Activated CD4-positive, CD25-positive, alpha-beta regulatory T cell treated with anti-CD3 and anti-CD28 coated beads, Interleukin-2, amount 50 U/mL, for 24 hours (primary cell): ENCODE measurements at regions not wholly inside any gene's neighbourhood (a gene's known extent, or its start where the extent isn't known, plus 50 kb on each side); places are given as distances from the start of the nearest gene placed in this dataset.

Source experiments
- ATAC-seq, 2 donors: fragments of 150-1000 bp; cut with Tn5 transposase; one replicate each; pipeline ENCODE4 v1.10.0; 2021; ENCODE audit warnings: mild to moderate bottlenecking in 1 of 2, moderate library complexity in 1 of 2

- ATAC-seq: no peak
Observed at GRCh38 chr5:3736926-3737325, 141.3 kb downstream of the IRX1 start.

DNA sequence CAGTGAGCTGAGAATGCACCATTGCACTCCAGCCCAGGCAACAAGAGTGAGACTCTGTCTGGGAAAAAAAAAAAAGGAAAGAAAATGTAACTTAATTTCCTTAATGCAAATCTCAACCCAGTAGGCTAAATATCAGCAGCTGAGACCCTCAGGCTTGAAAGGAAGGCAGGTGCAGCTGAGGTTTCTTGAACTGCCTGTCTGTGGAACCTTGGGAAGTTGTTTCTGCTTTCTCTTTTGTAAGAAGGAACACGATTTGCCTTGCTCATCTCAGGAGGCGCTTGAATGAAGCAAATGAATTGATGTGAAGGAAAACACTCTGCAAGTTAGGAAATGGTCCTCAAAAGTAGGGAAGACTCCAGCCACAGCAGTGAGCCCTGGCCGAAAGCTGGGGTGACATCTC lies 143.3 kb downstream of the IRX1 start:
- ATAC-seq: no peak

DNA sequence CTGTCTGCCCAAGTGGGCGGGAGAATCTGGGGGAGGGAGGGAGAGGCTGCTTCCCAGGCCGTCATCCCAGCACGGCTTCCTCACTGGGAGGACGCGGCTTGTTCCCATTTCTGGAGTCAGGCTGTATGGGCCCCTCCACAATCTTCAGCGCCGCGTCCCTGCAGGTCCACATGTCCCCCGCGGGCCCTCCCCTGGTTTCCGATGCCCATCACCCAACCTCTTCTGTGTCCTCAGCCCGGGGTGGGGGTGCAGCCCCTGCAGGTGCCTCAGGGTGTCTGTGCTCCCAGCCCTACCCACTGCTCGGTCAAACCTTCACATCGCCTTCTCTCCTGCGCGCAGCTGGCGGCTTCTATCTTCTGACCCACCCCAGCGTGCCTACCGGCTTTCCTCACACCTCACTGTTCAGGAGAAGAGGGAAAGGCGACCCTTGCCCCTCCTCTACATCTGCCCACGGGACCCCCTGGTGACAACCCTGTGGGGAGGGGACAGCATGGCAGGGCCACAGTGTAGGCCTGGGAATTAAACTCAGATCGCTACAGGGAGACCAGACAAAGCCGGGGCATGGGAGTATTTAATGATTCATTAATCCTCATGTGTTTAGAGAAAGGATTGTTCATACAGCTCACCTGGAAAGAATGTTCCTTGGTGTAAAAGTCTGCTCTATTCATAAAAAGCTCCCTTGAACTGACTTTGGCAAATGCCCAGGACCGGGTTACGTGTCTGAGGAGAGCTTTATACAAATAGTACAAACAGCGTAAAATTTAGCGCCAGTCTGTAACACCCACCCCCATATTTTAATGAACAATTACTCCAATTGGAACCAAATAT lies 145.1 kb downstream of the IRX1 start:
- ATAC-seq: no peak

DNA sequence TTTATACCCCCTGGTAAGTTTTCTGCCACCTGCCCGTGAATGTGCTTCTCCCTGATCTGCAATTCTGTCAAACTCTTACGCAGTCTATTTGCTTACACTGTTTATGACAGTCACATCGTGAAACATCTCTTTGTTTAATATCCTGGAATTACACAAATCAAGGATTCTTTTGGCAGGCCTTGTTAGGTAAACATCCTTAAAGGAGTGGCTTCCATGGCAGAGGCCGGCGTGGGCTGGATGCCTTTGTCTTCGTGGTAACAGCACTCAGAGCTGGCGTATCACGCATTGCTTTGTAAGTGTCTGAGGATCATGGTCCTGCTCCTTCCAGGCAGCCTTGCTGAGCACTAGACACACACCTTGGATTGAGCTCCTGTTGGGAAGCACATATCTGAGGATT lies 145.7 kb downstream of the IRX1 start:
- ATAC-seq: no peak

DNA sequence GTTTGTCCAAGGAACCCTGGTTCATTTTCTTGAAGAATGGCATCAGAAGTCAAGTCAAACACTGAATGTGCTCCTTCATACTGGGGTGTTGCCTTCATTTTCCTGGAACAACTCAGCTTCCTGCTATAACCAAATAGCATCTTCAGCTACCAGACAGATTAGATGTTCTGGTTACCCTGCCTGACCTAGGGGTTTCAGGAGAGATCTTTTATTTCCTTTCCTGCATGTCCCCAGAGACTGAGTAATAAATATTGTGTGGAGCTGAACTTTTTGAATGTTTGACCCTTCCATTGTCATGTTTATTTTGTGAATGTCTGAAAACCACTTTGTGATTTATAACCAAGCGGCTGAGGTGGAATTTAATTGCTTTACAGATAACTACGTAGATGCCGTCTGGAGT lies 147.1 kb downstream of the IRX1 start:
- ATAC-seq: no peak

DNA sequence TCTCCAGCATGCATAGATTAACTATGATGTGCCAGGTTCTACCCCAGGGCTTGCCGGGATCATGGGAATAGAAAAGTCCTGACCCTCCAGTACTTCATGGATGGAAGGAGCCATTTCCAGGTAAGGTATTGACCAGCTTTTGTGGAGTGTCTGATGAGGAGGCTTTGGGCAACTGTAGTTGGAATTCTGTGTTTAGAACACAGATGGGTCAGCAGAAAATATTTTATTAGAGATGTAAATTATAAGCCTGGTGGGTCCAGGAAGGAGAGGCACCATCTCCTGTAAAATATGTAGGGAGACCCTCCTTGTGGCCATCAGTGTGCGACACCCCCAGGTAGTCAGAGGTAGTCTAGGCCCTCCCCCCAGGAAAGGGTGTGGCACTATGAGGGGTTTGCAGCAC lies 156.2 kb downstream of the IRX1 start:
- no peak for ATAC-seq

GRCh38 chr5:3778000-3778550 lies 182.4 kb downstream of the IRX1 start:
- no peak for ATAC-seq

DNA sequence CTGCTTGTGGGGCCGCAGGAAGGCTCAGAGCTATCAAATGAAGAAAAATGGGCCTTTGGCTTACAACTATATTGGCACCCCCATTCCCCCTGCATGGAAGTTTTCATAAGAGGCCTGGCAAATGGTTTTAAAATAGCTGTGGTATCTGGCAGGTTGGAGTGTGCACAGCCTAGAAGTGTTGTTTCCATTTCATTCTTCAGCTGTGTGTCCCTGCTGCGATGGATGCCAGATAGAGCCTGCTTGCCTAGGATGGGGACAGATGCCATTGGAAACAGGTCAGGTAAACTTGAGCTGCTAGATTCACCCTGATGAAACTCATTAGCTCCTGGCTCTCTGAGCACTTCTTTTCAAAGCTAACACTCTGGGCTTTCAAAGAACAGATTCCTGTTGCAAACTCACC lies 183.3 kb downstream of the IRX1 start:
- no peak for ATAC-seq

- no peak for ATAC-seq
Observed at GRCh38 chr5:3780278-3780677, 184.6 kb downstream of the IRX1 start.

DNA sequence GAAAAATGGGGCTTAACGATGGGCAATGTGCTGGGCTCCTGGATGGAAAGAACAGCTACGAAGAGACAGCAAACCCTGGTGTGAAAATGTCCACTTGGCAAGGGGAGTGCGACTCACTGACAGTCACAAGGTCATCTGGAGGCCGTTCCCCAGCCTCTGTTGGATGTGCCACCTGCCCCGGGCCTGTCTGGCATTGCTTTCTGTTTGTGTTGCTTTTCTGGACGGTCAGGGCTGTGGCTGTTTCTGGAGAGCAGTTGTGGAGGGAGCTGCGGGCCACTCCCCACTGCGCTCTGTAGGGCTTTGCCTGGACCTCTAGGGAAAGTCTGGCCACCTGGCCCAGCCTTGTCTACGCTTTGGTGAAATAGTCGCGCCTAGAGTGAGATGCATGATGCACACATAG lies 185.3 kb downstream of the IRX1 start:
- ATAC-seq: no peak

DNA sequence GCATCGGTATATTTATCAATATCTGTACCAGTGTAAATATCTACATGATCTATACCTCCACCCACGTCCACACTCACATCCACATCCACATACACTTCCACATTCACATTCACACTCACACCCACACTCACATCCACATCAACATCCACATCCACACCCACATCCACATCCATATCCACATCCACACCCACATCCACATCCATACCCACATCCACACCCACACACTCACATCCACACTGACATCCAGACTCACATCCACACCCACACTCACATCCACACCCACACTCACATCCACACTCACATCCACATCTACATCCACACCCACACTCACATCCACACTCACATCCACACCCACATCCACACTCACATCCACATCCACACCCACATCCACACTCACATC lies 189.2 kb downstream of the IRX1 start:
- no peak for ATAC-seq

- no peak for ATAC-seq
Observed at GRCh38 chr5:3786165-3786564, 190.5 kb downstream of the IRX1 start.

DNA sequence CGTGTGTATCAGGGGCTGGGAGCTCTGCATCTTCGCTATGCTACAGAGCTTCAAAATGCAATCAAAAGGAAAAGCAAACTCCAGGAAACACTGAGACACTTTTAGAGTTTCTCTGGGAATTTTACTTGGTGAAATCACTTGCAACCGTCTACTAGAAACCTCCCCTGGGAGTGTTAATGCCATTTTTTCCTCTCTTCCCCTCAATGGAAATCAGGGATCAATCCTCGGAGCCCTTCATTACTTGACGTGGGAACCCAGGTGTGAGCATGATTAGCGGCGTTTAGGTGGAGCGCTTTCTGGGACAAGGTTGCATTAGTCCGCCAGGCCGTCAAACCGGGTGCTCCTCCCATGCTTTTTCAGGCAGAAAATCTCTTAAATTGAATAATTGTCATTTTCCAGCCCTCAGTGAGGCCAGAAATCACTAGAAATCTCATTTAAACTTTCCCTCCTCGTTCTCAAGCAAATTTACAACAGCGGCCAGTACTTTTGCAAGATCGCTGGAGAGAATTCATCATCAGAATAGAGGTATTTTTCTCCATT lies 191.3 kb downstream of the IRX1 start:
- no peak for ATAC-seq

GRCh38 chr5:3787604-3788003 lies 192.0 kb downstream of the IRX1 start:
- ATAC-seq: no peak

DNA sequence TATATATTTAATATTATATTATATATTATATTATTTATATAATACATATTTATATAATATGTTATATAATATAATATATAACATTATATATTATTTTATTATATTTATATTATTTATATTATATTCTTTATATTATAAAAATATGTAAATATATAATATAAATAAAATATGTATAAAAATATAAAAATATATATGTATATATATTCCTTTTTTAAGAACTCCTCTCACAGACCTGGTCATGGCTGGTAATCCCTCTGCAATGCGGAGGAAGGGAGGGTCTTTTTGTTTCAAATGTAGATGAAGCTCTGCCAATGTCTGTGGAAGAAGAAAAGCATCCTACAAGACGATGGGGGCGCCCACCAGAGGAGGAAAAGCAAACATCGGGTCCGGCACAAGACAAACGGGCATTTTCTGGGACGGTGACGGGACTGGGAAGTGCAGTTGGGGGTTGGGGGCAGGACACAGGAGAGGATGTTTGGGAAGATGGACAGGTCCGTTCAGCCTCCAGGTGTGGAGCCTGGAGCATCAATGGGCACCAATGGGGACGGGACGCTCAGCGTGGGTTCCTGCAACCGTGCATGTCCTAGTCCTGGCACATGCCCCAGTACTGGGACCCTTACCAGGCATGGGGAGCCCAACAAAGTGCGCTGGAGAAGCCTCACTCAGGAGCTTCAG lies 194.0 kb downstream of the IRX1 start:
- no peak for ATAC-seq

DNA sequence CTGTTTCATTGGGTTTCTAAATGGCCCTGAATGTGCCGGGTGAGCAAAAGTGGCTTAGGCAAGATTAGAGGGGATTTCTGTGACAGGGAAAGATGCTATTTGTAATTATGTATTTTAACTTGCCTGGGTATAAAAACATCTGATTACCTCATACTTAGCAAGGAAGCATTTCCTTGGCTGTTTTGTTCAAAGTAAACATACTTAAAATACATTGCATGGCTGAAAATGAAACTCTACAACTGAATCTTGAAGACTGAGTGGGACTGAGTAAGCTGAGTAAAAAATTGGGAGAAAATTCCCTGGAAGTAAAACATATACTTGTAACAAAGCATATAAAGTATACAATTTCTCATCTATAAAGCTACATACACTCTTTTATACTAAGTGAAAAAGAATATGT lies 197.5 kb downstream of the IRX1 start:
- no peak for ATAC-seq

GRCh38 chr5:3794611-3795010 lies 199.0 kb downstream of the IRX1 start:
- no peak for ATAC-seq

DNA sequence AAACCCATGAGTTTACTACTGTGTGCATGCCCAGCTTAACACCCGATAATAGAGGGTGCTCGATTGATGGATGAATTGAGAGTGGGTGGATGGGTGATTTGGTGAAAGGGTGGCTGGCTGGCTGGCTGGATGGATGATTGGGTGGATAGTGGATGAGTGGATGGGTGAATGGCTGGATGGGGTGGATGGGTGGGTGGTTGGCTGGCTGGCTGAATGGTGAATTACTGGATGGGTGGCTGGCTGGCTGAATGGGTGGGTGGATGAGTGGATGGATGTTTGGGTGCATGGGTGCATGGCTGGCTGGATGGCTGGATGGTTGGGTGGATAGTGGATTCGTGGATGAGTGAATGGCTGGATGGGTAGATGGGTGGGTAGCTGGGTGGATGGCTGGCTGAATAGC lies 201.1 kb downstream of the IRX1 start:
- ATAC-seq: no peak

- no peak for ATAC-seq
Observed at GRCh38 chr5:3801967-3802366, 206.3 kb downstream of the IRX1 start.

- ATAC-seq: no peak
Observed at GRCh38 chr5:3809455-3809854, 213.8 kb downstream of the IRX1 start.

GRCh38 chr5:3811116-3811515 lies 215.5 kb downstream of the IRX1 start:
- no peak for ATAC-seq

DNA sequence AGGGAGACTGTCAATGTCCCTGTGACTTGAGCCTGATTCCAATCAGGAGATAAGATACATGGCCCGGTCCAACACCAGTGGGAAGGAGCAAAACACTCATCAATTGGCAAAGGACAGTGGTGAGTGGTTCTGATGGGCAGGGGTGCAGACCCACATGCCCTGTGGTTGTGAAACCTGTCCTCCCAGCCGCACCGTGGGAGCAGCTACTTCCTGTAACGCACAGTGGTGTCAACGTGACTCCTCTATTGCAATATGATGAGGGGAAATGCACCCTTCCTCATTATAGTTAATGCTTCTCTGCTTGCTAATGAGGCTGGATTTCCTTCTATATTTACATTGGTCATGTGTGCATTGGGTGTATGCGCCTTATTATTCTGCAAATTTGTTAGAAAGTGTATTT lies 223.0 kb downstream of the IRX1 start:
- no peak for ATAC-seq

- no peak for ATAC-seq
Observed at GRCh38 chr5:3825531-3826451, 230.2 kb downstream of the IRX1 start.
